Testis (tissue), 2 donors: ENCODE measurements at regions not wholly inside any gene's neighbourhood (a gene's known extent, or its start where the extent isn't known, plus 50 kb on each side); places are given as distances from the start of the nearest gene placed in this dataset.

ENCODE experiments used
- DNase-seq: peaks from one replicate; pipeline ENCODE4 v3.0.0-alpha.2; 2019
- H3K27ac ChIP-seq, 2 donors: fragments of 200-600 bp; sonication (generic); one replicate each; pipeline ENCODE4 v1.5.1; 2019
- H3K27me3 ChIP-seq: fragments of 200-600 bp; sonication (generic); one replicate; pipeline ENCODE4 v1.5.1; 2019
- H3K36me3 ChIP-seq: fragments of 200-600 bp; sonication (generic); one replicate; pipeline ENCODE4 v1.5.1; 2017; ENCODE audit warnings: low read depth; ENCODE audit errors: missing control alignments
- H3K4me1 ChIP-seq: fragments of 200-600 bp; sonication (generic); one replicate; pipeline ENCODE4 v1.5.1; 2019
- H3K4me3 ChIP-seq, 2 donors: fragments of 200-600 bp; sonication (generic); one replicate each; pipeline ENCODE4 v1.5.1; 2017 to 2019
- H3K9me3 ChIP-seq: fragments of 200-600 bp; sonication (generic); one replicate; pipeline ENCODE4 v1.5.1; 2017
- POLR2A ChIP-seq: fragments of 450-650 bp; IDR thresholded peaks from one replicate; pipeline ENCODE4 v1.6.1; 2017; ENCODE audit warnings: antibody characterized with exemption, mild to moderate bottlenecking, moderate library complexity
- WGBS, 2 donors: methylation state at CpG; one replicate each; pipeline ENCODE4 v1.1.5; 2018; 5-methylcytosine and 5-hydroxymethylcytosine counted together
- intact Hi-C: fragments of 100-400 bp; cut with DNase I; formaldehyde crosslinking; loops from one replicate; pipeline ENCODE4 v1.15.1; 2023; ENCODE audit warnings: low total_unique reads
- TF ChIP-seq, protein P1 (sequence below), 3 experiments: fragments of 450-650 bp in 2 of 3; fragments of 200-600 bp in 1 of 3; sonication (generic) in 1 of 3; IDR thresholded peaks; one replicate each; pipeline ENCODE4 v1.5.1; 2016 to 2019; ENCODE audit warnings: antibody characterized with exemption in 3 of 3, mild to moderate bottlenecking in 2 of 3, moderate library complexity in 1 of 3

DNA sequence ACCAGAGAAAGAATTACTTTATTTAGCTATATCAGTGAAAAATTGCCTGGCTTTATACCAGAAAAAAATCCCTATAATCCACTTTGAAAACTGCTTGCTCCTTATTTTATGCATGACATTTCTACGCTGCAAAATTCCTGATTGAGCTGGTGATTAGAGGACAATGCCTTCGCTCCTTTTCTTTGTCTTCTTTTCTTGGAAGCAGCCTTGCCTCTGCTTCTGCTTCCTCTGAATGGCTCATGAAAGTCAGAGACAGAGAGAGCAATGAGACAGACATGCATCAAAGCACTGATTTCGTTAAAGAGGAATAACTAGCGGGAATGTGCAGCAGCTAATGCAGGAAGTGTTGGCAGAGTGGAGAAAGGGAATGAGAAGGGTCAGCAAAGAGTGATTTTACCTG lies 294.3 kb upstream of the IGFBP7 start:
- 71 to 74% methylated on average over 4 of the region's 4 CpGs for WGBS, 2 donors
- H3K27ac ChIP-seq = no peak overlapping the region
- H3K4me1 ChIP-seq = no peaks in the 10 kb centered on the region
- TF ChIP-seq, protein P1, sequence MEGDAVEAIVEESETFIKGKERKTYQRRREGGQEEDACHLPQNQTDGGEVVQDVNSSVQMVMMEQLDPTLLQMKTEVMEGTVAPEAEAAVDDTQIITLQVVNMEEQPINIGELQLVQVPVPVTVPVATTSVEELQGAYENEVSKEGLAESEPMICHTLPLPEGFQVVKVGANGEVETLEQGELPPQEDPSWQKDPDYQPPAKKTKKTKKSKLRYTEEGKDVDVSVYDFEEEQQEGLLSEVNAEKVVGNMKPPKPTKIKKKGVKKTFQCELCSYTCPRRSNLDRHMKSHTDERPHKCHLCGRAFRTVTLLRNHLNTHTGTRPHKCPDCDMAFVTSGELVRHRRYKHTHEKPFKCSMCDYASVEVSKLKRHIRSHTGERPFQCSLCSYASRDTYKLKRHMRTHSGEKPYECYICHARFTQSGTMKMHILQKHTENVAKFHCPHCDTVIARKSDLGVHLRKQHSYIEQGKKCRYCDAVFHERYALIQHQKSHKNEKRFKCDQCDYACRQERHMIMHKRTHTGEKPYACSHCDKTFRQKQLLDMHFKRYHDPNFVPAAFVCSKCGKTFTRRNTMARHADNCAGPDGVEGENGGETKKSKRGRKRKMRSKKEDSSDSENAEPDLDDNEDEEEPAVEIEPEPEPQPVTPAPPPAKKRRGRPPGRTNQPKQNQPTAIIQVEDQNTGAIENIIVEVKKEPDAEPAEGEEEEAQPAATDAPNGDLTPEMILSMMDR (IDR thresholded peaks at IDR 0.05) = no peak
- no peak for TF ChIP-seq POLR2A
- intact Hi-C loops = no loop called here
- no peak overlapping the region for H3K4me3 ChIP-seq
- no peaks in the 10 kb centered on the region for H3K27me3 ChIP-seq
- H3K36me3 ChIP-seq = no peaks in the 10 kb centered on the region
- no peaks in the 10 kb centered on the region for H3K9me3 ChIP-seq
- no peak for DNase-seq

DNA sequence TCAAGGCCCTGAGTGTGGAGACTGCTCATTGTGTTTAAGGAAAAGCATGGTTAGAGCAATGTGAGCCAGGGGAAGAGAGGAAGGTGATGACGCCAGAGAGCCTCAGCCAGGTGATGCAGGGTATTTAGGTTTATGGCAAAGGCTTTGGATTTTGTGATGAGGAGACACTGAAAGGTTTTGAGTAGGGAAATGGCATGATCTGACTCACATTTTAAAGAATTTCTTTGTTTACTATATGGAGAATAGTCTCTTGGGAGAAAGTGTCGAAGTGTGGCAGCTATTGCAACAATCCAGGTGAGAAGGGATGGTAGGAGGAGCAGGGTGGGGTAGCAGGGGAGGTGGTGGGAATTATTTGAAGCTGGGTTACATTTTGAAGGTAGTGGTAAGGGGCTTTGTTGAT lies 293.4 kb upstream of the IGFBP7 start:
- Histone ChIP-seq H3K27me3 (no peaks in the 10 kb centered on the region), H3K9me3 (no peaks in the 10 kb centered on the region), H3K27ac (no peak overlapping the region), H3K4me1 (no peaks in the 10 kb centered on the region), H3K4me3 (no peak overlapping the region), H3K36me3 (no peaks in the 10 kb centered on the region)
- intact Hi-C loops = no loop called here
- 87 to 91% methylated on average over 2 of the region's 2 CpGs for WGBS, 2 donors
- no peak for DNase-seq
- TF ChIP-seq, protein P1 (IDR thresholded peaks at IDR 0.05) = no peak
- TF ChIP-seq POLR2A = no peak

DNA sequence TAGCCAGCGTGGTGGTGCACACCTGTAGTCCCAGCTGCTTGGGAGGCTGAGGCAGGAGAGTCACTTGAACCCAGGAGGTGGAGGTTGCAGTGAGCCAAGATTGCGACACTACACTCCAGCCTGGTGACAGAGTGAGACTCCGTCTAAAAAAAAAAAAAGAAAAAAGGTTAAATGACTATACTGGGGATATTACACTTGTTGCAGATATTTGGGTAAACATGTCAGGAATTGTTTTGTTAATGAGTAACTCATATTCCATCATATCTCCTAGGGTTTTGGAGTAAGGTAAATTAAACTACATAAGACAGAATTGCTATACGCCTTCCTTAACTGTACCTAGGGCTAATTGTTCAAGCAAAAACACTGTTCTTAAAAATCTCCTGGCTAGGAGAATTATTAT lies 291.4 kb upstream of the IGFBP7 start:
- no peaks in the 10 kb centered on the region for H3K36me3 ChIP-seq
- WGBS, 2 donors = 93% methylated on average over 4 of the region's 4 CpGs
- H3K4me1 ChIP-seq = no peaks in the 10 kb centered on the region
- no peak overlapping the region for H3K4me3 ChIP-seq
- TF ChIP-seq POLR2A = no peak
- TF ChIP-seq, protein P1 (IDR thresholded peaks at IDR 0.05) = no peak
- intact Hi-C loops = no loop called here
- DNase-seq = no peak
- H3K27me3 ChIP-seq = no peaks in the 10 kb centered on the region
- H3K27ac ChIP-seq = no peak overlapping the region
- no peaks in the 10 kb centered on the region for H3K9me3 ChIP-seq

DNA sequence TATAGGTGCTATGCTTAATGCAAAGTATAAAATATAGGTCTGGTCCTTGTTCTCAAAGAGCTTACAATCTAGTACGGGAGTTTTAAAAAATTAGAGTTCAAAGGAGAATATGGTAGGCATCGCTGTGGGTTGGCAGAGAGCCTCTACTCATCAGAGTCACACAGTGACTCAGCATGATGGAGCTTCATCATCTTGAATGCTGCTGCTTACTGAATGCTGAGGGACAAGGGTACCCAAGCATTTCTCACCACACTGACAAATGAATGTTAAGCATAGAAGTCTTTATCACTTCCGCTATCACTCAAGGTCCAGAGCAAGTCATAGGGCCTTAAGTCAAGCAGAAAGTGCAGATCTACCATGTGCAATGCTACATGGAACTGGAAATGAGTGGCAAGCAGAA lies 268.6 kb upstream of the IGFBP7 start:
- 90 to 93% methylated on average over 3 of the region's 3 CpGs for WGBS, 2 donors
- Histone ChIP-seq H3K27ac (no peak overlapping the region), H3K27me3 (no peaks in the 10 kb centered on the region), H3K36me3 (no peaks in the 10 kb centered on the region), H3K4me3 (no peak overlapping the region), H3K9me3 (no peaks in the 10 kb centered on the region), H3K4me1 (no peaks in the 10 kb centered on the region)
- intact Hi-C loops = no loop called here
- no peak for DNase-seq
- TF ChIP-seq, protein P1 (IDR thresholded peaks at IDR 0.05) = no peak
- no peak for TF ChIP-seq POLR2A

DNA sequence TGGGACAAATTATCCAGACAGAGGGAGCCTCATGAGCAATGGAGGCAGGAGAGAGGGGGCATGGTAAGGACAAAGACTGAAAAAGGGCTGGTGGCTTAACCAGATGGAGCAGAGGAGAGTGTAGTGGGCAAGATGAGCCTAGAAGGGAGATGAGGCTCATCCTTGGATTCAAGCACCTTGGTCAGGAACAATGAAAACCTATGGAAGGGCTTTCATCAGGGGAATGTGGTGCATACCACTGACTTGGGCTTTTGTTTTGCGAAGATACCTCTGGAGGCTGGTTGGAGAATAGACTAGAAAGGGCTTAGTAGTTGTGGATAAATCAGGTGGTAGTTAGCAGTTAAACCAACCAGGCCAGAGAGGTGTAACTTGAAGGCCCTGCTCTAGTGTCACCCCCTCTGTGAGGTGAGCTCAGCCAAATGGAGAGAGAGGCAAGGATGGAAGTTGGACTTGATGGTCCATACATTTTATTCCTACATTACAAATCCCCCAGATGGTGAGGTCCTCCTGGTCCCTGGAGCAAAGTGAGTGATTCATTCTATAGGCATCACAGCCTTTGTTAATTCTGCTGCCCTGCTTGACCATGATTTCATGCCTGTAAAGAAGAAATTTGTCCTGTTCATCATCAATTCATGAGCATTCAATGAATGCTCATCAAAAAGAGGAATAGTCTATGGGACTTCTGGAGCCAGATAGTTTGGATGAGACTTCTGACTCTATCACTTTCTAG lies 264.8 kb upstream of the IGFBP7 start:
- TF ChIP-seq, protein P1 (IDR thresholded peaks at IDR 0.05) = no peak
- TF ChIP-seq POLR2A = no peak
- WGBS, 2 donors = 94 to 100% methylated on average over 1 of the region's 1 CpG
- intact Hi-C loops = no loop called here

More for the DNA sequence above, 264.8 kb upstream of the IGFBP7 start:
- DNase-seq = no peak
- Histone ChIP-seq H3K4me3 (no peak overlapping the region), H3K4me1 (no peaks in the 10 kb centered on the region), H3K27me3 (no peaks in the 10 kb centered on the region), H3K27ac (no peak overlapping the region), H3K9me3 (no peaks in the 10 kb centered on the region), H3K36me3 (no peaks in the 10 kb centered on the region)
